Esophagus muscularis mucosa (tissue), 4 donors: ENCODE measurements at regions not wholly inside any gene's neighbourhood (a gene's known extent, or its start where the extent isn't known, plus 50 kb on each side); places are given as distances from the start of the nearest gene placed in this dataset.

ENCODE experiments used
- DNase-seq: peaks from one replicate; pipeline ENCODE4 v3.0.0-alpha.2; 2017; ENCODE audit errors: extremely low spot score
- H3K27ac ChIP-seq, 4 donors: fragments of 200-600 bp; sonication (generic); replicated peaks in 1 of 4; 1 replicate in 3 of 4; 2 replicates in 1 of 4; pipeline ENCODE4 v1.5.1; 2016 to 2019; ENCODE audit warnings: mild to moderate bottlenecking in 1 of 4
- H3K27me3 ChIP-seq, 4 donors: fragments of 200-600 bp; sonication (generic); one replicate each; pipeline versions ENCODE4 v1.5.1 to v1.6.0; 2016 to 2019
- H3K36me3 ChIP-seq, 4 donors: fragments of 200-600 bp; sonication (generic); one replicate each; pipeline ENCODE4 v1.5.1; 2016 to 2019
- H3K4me1 ChIP-seq, 4 donors: fragments of 200-600 bp; sonication (generic); one replicate each; pipeline ENCODE4 v1.5.1; 2016 to 2019
- H3K4me3 ChIP-seq, 4 donors: fragments of 200-600 bp; sonication (generic); 1 replicate in 2 of 4; 2 replicates in 2 of 4; pipeline ENCODE4 v1.5.1; 2016 to 2019; ENCODE audit warnings: mild to moderate bottlenecking in 4 of 4, moderate library complexity in 1 of 4
- H3K9me3 ChIP-seq, 4 donors: fragments of 200-600 bp; sonication (generic); 1 replicate in 3 of 4; 2 replicates in 1 of 4; pipeline ENCODE4 v1.5.1; 2016 to 2019
- EP300 ChIP-seq: sonication (generic); formaldehyde crosslinking; IDR thresholded peaks from one replicate; pipeline ENCODE4 v1.6.1; 2017; ENCODE audit warnings: antibody characterized with exemption
- POLR2A ChIP-seq: fragments of 450-650 bp; IDR thresholded peaks from one replicate; pipeline ENCODE4 v1.6.1; 2017; ENCODE audit warnings: antibody characterized with exemption, moderate library complexity, mild to moderate bottlenecking, low read depth
- POLR2AphosphoS5 ChIP-seq, 2 donors: sonication (generic); formaldehyde crosslinking; IDR thresholded peaks; one replicate each; pipeline ENCODE4 v1.6.1; 2017; ENCODE audit warnings: antibody characterized with exemption in 2 of 2
- WGBS: methylation state at CpG from one replicate; pipeline ENCODE4 v1.1.5; 2018; 5-methylcytosine and 5-hydroxymethylcytosine counted together
- intact Hi-C: fragments of 100-400 bp; cut with DNase I; formaldehyde crosslinking; loops from one replicate; pipeline ENCODE4 v1.15.1; 2023
- TF ChIP-seq, protein P1 (sequence below), 3 experiments: fragments of 200-600 bp in 2 of 3; fragments of 450-650 bp in 1 of 3; sonication (generic) in 2 of 3; IDR thresholded peaks; one replicate each; pipeline ENCODE4 v1.5.1; 2017 to 2019; ENCODE audit warnings: antibody characterized with exemption in 3 of 3, mild to moderate bottlenecking in 2 of 3, moderate library complexity in 1 of 3

DNA sequence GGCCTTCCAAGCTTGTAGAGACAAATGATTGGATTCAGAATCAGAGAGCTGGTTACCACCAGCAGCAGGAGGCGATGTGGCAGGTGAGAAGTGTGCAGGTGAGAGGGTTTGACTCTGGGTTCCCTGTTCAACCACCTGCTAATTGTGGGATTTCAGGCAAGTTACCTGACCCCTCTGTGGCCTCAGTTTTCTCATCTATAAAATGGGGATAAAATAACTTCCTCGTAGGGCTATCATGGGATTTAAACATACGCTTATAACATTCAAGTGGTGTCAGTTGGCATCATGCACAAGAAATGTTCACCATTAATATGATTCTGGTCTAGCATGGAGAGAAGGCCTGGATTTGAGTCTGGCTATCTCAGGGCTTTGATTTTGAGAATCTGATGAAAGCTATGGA is 143.8 kb upstream of the MYL2 start:
- 97% methylated on average over 3 of the region's 3 CpGs for WGBS
- H3K9me3 ChIP-seq = peaks cover 0 to 6% (median 0%) of the 10 kb centered on the region in 4 donors
- H3K27me3 ChIP-seq = peaks cover 0 to 19% (median 0%) of the 10 kb centered on the region in 4 donors
- H3K4me1 ChIP-seq = no peaks in the 10 kb centered on the region
- DNase-seq = no peak
- H3K4me3 ChIP-seq = no peak overlapping the region
- H3K27ac ChIP-seq = no peak overlapping the region
- TF ChIP-seq POLR2A = no peak
- TF ChIP-seq, protein P1, sequence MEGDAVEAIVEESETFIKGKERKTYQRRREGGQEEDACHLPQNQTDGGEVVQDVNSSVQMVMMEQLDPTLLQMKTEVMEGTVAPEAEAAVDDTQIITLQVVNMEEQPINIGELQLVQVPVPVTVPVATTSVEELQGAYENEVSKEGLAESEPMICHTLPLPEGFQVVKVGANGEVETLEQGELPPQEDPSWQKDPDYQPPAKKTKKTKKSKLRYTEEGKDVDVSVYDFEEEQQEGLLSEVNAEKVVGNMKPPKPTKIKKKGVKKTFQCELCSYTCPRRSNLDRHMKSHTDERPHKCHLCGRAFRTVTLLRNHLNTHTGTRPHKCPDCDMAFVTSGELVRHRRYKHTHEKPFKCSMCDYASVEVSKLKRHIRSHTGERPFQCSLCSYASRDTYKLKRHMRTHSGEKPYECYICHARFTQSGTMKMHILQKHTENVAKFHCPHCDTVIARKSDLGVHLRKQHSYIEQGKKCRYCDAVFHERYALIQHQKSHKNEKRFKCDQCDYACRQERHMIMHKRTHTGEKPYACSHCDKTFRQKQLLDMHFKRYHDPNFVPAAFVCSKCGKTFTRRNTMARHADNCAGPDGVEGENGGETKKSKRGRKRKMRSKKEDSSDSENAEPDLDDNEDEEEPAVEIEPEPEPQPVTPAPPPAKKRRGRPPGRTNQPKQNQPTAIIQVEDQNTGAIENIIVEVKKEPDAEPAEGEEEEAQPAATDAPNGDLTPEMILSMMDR (IDR thresholded peaks at IDR 0.05) = no peak
- TF ChIP-seq POLR2AphosphoS5 (IDR thresholded peaks at IDR 0.05) = no peak
- no peak for TF ChIP-seq EP300
- H3K36me3 ChIP-seq = no peaks in the 10 kb centered on the region
- intact Hi-C loops = no loop called here

DNA sequence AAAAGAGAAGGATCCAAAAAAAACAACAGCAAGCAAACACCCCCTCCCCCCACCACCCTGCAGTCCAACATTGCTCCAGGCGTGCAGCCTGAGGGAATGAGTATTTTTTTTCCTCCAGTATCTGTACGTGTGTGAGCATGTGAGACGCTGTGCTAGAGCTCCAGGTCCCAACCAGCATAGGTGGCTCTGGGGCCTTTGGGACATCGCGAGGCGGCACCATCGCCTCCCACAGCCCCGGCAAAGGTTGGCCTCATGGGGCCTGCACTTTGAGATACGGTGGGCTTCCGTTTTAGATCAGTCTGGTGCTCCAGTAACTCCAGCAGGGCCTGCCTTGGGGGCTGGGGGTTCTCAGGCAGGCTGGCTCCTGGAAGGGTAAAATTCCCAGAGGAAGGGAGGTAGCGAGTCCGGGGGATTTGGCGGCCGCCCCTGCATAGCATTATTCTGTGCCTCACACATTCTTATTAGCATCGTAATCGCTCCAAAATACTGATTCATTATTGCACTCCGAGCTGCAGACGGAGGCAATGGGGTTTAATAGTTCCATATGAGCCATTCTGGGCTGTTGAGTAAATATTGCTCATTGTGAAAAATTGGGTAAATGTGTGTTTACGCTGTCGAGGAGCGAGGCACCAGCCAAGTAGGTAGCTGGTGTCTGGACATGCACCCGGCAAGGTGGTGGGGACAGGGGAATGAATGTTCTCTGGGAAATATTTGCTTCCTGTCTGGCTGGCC is 143.1 kb upstream of the MYL2 start:
- no peak overlapping the region for H3K4me3 ChIP-seq
- H3K36me3 ChIP-seq = no peaks in the 10 kb centered on the region
- H3K9me3 ChIP-seq = peaks cover 0 to 6% (median 0%) of the 10 kb centered on the region in 4 donors
- H3K4me1 ChIP-seq = no peaks in the 10 kb centered on the region
- 85% methylated on average over 16 of the region's 22 CpGs for WGBS
- no peak for DNase-seq
- intact Hi-C loops = no loop called here
- H3K27me3 ChIP-seq = peaks cover 0 to 14% (median 0%) of the 10 kb centered on the region in 4 donors
- H3K27ac ChIP-seq = no peak overlapping the region
- TF ChIP-seq EP300 (no peak), POLR2AphosphoS5 (IDR thresholded peaks at IDR 0.05) (no peak)

DNA sequence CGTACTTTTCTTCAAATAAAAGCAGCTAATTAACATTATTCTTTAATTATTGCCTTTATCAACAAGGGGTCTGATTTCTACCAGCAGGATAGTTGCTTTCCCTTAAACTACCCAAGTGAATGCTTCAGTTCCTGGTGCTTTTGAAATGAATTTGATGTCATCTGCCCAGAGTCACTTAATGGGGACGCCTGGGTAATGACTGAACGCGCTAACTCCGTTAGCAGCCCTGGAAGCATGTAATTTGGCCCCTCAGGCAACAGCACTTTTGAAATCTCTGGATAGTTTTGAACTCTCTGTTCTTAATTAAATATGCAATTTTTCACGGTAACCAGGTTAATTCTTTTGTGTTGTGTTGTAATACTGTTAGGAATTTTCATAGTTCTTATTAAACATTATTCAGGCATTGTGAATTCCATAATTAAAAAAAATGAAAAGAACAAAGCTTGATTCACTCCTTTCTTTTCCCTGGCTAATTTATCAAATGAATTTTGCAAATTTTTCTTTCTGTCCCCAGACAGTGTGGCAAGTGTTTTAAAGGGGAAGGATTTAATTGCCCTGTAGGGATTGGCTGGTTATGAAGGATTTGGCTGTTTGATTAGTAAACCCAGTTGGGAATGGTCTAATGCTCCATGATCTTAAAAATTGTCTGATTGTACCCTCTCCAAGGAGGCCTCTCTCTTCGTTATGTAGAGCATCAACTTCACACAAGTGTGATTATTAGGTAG is 137.5 kb upstream of the MYL2 start:
- 83% methylated on average over 7 of the region's 7 CpGs for WGBS
- Histone ChIP-seq H3K27ac (no peak overlapping the region), H3K4me3 (no peak overlapping the region), H3K27me3 (peaks cover 0 to 18% (median 0%) of the 10 kb centered on the region in 4 donors), H3K36me3 (no peaks in the 10 kb centered on the region), H3K9me3 (no peaks in the 10 kb centered on the region), H3K4me1 (no peaks in the 10 kb centered on the region)
- intact Hi-C loops = no loop called here
- TF ChIP-seq POLR2A = no peak
- TF ChIP-seq, protein P1 (IDR thresholded peaks at IDR 0.05) = no peak
- no peak for TF ChIP-seq EP300
- no peak for TF ChIP-seq POLR2AphosphoS5 (IDR thresholded peaks at IDR 0.05)
- no peak for DNase-seq

DNA sequence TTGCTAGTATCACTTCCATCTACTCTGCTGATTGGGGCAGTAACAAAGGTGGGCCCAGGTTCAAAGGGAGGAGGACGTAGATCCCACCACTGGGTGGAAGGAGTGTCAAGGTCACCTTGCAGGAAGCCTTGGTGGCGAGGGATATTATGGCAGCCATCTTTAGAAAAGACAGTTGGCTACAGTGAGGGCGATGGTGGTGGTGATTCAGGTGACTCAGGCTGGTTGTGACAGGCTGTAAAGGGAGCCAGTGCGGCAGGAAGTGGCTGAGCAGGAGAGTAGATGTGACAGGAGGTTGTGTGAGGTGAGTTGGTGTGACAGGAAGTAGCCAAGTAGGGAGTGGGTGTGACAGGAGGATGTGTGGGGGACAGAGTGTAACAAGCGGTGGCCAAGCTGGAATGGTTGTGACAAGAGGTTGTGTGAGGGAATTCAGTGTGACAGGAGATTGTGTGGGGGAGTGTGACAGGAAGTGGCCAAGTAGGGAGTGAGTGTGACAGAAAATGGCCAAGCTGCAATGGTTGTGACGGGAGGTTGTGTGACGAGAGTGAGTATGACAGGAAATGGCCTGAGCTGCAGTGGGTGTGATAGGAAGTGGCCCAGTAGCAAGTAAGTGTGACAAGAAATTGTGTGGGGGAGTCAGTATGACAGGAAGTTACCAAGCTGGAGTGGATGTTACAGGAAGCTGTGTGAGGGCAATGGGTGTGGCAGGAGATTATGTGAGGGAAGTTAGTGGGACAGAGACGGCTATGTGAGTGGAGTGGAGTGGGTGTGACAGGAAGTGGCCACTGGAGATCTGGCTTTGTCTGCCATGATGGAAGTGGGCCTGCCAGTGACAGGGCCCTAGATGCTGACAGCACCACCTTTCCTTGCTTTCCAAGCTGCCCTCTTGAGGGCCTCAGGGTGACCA is 136.5 kb upstream of the MYL2 start:
- no peaks in the 10 kb centered on the region for H3K4me1 ChIP-seq
- no peaks in the 10 kb centered on the region for H3K36me3 ChIP-seq
- no peak overlapping the region for H3K4me3 ChIP-seq
- intact Hi-C loops = no loop called here
- peaks cover 0 to 18% (median 0%) of the 10 kb centered on the region in 4 donors for H3K27me3 ChIP-seq
- DNase-seq = no peak
- no peak overlapping the region for H3K27ac ChIP-seq
- TF ChIP-seq EP300 (no peak), POLR2A (no peak), POLR2AphosphoS5 (IDR thresholded peaks at IDR 0.05) (no peak)
- TF ChIP-seq, protein P1 (IDR thresholded peaks at IDR 0.05) = no peak
- peaks cover 0 to 3% (median 0%) of the 10 kb centered on the region in 4 donors for H3K9me3 ChIP-seq
- 78% methylated on average over 8 of the region's 8 CpGs for WGBS
